Stimulated activated CD4-positive, alpha-beta T cell treated with anti-CD3 and anti-CD28 coated beads, Interleukin-4, amount 100 ng/mL, for 24 hours (primary cell): ENCODE measurements at regions not wholly inside any gene's neighbourhood (a gene's known extent, or its start where the extent isn't known, plus 50 kb on each side); places are given as distances from the start of the nearest gene placed in this dataset.

ENCODE experiments used
- DNase-seq: peaks from one replicate; pipeline ENCODE4 v3.0.0-alpha.2; 2020

- no peak for DNase-seq
These were observed 190.8 kb upstream of the ADRA1B start for GRCh38 chr5:159725475-159725874.

GRCh38 chr5:159727167-159727566 is 189.1 kb upstream of the ADRA1B start:
- no peak for DNase-seq

GRCh38 chr5:159730285-159730684 is 186.0 kb upstream of the ADRA1B start:
- DNase-seq = no peak

- no peak for DNase-seq
These were observed 184.1 kb upstream of the ADRA1B start for GRCh38 chr5:159732220-159732619.

- DNase-seq = no peak
These were observed 181.9 kb upstream of the ADRA1B start for GRCh38 chr5:159734366-159734765.

- DNase-seq = no peak
These were observed 181.2 kb upstream of the ADRA1B start for GRCh38 chr5:159735036-159735435.

- no peak for DNase-seq
These were observed 180.3 kb upstream of the ADRA1B start for GRCh38 chr5:159735749-159736660.

GRCh38 chr5:159736844-159737243 is 179.4 kb upstream of the ADRA1B start:
- no peak for DNase-seq

- DNase-seq = no peak
These were observed 179.0 kb upstream of the ADRA1B start for GRCh38 chr5:159737263-159737662.

- DNase-seq = no peak
These were observed 174.4 kb upstream of the ADRA1B start for GRCh38 chr5:159741829-159742322.

GRCh38 chr5:159743234-159743633 is 173.0 kb upstream of the ADRA1B start:
- DNase-seq = no peak

- no peak for DNase-seq
These were observed 169.6 kb upstream of the ADRA1B start for GRCh38 chr5:159746707-159747106.

- DNase-seq = no peak
These were observed 167.1 kb upstream of the ADRA1B start for GRCh38 chr5:159749146-159749545.

- no peak for DNase-seq
These were observed 166.1 kb upstream of the ADRA1B start for GRCh38 chr5:159750226-159750625.

- DNase-seq = no peak
These were observed 164.8 kb upstream of the ADRA1B start for GRCh38 chr5:159751459-159751858.

GRCh38 chr5:159752622-159753275 is 163.5 kb upstream of the ADRA1B start:
- DNase-seq = no peak

- DNase-seq = no peak
These were observed 158.1 kb upstream of the ADRA1B start for GRCh38 chr5:159758189-159758588.

GRCh38 chr5:159759791-159760290 is 156.4 kb upstream of the ADRA1B start:
- DNase-seq = no peak

- DNase-seq = no peak
These were observed 153.4 kb upstream of the ADRA1B start for GRCh38 chr5:159762921-159763320.

GRCh38 chr5:159763562-159763961 is 152.7 kb upstream of the ADRA1B start:
- DNase-seq = no peak

GRCh38 chr5:159764283-159765134 is 151.8 kb upstream of the ADRA1B start:
- DNase-seq = no peak

GRCh38 chr5:159765135-159765433 is 151.2 kb upstream of the ADRA1B start:
- no peak for DNase-seq
